ENCODE measurements at regions not wholly inside any gene's neighbourhood (a gene's known extent, or its start where the extent isn't known, plus 50 kb on each side); places are given as distances from the start of the nearest gene placed in this dataset.
"Not testable (repeated sequence)": the region's sequence is repeated elsewhere in the genome, so short reads cannot be mapped to it uniquely, and the experiment has no call there.

DNA sequence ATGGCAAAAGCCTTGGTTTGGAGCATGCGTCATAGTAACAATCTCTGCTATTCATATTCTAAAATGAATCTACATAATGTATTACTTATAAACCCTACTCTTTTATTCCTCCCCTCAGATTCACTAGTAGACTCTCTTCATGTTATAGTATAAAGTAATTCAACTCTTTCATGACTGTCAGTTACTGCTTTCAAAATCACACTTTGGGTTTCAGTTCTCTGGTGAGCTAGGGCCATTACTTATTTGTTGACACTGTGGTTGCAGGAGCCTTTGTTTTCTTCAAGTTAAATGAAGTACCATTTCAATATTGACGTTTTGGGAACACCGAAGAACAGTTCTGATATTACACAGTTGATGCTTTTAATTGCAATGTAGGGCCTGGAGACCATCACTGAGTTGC is 378.4 kb downstream of the DDX10 start:
- no peak for DNase-seq (ENCODE audit: low spot score)

DNA sequence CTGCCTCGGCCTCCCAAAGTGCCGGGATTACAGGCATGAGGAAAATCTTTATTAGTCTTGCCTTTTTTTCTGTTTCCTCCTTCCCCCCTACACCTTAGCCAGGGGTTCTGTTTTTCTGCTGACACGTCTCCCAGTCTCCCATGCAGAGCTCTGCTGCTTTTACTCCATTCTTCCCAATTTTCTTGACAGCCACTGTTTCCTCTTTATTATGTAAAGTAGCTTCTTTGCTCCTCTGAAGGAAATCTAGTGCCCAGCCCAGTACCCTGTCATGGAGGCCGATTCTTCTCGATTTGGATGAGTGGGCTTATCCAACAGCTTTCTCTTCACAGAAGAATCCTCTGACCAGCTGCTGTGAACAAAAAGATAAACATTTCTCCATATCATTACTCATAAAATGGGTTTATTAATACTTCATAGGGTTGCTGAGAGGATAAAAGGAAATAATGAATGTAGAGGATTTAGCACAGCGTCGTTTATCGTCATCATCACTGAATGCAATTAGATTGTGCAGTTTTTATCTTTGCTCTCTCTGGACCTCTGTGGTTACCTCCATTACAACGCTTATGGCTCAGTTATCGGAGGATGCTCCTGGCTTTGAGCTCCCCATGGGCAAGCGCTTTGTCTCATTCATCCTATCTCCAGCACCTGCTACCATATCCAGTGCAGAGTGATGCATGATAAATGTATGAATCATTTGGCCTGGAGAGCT is 375.6 kb upstream of the C11orf87 start:
- no peak for DNase-seq (ENCODE audit: low spot score)

DNA sequence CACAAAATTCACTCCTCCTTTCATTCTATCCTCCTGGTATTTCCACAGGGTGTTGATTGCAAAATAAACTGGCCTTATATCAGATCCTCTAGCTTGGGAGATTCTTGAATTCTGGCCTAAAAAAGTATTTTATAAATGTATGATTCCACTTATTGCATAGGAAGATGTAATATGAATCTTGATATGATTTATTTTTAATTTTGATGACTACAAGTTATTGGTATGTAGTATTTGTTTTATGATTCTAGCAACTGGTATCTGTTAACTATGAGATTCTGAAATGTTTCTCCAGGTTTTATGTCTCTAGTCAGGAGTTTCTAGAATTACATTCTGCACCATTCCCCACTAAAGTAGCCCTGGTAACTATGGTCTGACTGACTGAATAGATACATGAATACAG is 373.9 kb upstream of the C11orf87 start:
- DNase-seq (ENCODE audit: low spot score), result no peak

DNA sequence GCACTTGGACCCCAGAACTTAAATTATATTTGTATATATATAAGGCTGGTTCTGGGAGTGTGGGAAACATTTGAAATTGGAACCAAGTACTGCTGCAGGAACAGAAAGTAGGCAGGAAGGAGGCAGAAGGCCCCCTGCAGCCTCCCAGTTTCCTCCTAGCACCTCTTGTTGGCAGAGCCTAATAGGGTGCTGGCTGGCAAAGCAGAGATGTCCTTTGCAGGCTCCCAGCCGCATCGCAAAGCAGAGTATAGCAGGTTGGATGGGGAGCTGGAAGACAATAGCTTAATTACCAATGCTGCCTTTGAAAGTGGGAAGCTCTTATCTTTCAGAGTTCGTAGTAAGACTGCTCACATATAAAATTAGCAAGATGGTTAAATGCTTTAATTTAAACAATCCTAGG is 370.8 kb upstream of the C11orf87 start:
- DNase-seq (ENCODE audit: low spot score), result no peak

DNA sequence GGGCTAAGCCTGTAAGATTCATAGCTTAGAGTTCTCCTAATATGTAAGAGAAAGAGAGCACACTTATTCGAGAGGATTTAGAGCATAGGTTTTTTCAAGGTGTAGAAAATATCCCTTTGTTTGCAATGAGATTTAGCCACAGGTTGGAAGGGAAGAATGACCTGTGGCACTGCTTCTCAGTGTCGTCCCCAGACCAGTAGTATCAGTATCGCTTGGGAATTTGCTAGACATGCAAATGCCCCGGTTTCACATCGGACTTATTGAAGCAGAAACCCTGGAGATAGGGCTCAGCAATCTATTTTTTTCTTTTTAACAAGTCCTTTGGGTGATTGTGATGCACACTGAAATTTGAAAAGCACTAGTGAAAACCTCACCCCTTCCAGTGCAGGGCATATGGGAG is 362.6 kb upstream of the C11orf87 start:
- DNase-seq (ENCODE audit: low spot score), result no peak

DNA sequence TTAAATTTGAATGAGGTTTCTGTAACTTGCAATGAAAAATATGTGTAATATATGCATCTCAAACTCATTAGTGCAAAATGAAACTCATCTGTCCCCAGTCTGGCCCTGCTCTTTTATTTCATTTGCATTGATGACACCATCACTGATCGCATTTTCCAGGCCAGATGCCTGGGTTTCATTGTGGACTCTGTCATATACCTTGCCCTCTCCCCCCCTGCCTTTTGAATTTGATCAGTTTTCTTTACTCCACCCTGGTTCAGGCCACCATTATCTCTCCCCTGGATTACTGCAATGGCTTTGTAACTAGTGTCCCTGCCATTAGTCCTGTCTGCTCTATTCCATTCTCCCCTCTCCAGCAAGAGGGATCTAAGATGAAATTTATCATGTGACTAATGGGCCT is 360.6 kb upstream of the C11orf87 start:
- DNase-seq (ENCODE audit: low spot score), result no peak

DNA sequence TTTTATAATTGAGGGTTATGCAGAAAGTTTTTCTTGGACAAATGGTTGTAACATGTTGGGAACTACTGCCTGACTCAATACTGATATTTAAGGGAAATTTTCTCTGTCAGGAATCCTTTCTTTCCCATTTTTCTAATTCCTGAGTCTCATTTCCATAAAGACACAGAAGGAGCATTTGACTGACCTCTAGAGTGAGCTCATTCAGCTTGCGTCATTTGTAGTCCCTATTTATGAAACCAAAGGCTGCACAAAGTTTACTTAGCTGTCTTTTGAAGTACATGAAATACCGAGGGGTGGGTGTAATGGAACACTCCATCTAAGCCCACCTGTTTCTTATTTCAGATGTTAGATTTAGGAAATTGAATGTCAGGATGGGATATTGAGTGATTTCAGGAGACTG is 359.5 kb upstream of the C11orf87 start:
- no peak for DNase-seq (ENCODE audit: low spot score)

DNA sequence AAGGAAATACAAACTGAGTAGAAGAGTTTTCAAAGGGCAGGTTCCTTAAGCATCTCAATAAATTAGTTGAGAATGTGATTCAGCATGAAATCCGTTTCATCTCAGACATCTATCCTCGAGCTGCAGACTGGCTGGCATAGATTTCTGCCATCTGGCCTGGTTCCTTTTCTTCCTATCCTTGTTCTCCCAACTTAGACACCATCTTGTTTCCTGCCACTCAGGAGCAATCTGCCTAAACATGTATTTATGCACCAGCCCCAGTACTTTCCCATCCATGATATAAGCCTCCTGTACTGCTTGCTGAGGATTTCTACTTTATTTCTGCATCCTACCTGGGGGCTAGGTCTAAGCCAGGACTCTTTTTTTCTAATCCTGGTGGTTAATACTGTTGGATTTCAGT is 359.1 kb upstream of the C11orf87 start:
- no peak for DNase-seq (ENCODE audit: low spot score)

DNA sequence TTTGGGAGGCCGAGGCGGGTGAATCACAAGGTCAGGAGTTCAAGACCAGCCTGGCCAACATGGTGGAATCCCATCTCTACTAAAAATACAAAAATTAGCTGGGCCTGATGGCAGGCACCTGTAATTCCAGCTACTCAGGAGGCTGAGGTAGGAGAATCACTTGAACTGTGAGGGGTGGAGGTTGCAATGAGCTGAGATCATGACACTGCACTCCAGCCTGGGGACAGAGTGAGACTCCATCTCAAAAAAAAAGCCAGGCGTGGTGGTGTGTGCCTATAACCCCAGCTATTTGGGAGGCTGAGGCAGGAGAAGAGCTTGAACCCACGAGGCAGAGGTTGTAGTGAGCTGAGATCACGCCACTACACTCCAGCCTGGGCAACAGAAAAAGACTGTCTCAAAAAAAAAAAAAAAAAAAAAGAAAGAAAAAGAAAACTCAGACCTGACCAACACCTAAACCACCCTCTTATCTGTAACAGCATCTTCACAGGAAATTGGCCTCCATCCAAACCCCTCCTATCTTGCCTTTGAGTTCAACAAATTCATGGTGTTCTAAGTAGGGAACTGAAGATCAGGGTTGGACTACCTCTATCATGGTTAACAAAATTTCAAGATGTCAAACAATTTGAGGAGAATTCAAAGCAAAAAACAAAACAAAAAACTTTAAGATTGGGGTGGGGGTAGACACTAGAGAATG is 357.2 kb upstream of the C11orf87 start:
- DNase-seq (ENCODE audit: low spot score), result not testable (repeated sequence)

DNA sequence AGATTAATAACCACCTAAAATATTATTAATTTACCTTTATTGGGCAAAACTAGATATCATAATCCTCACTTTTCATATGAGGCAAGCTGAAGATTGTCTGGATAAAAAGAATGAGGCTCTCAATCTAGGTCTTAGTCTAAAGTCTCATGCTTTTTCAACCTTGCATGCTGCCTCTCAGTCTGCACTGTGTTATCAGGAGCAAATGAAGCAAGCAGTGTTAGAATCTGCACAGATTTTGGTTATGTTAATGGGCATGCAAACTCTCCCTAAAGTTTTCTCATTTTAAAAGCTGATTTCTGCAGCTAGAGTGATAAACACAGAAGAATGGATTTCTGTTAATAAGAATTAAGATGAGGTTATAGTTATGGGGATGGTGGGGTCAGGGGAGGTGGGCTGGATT is 350.7 kb upstream of the C11orf87 start:
- no peak for DNase-seq (ENCODE audit: low spot score)

DNA sequence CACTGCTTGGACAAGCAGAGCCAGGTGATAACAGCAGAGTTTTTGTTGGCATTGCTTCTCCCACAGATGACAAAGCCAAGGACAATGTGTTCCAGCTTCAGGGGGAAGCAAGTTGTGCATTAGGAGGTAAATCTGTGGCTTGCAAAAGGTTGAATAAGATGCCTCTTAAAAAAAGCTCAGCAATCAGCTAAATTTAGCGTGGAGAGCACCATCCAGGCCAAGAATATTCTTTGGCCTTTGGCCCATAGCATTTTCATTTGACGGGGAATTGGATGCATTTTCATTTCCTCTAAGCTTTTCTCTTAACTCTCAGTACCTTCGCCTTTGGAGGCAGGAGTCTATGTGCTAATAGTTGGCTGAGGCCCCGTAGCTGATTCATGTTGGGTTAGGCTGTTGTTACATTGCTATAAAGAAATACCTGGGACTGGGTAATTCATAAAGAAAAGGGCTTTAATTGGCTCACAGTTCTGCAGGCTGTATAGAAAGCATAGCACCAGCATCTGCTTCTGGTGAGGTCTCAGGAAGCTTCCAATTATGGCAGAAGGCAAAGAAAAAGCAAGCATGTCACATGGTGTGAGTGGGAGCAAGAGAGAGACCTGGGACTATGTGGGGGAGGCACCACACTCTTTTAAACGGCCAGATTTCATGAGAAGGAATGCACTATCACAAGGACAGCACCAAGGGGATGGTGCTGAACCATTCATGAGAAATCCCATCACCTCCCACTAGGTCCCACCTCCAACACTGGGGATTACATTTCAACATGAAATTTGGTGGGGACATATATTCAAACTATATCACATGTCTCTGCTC is 350.1 kb upstream of the C11orf87 start:
- DNase-seq (ENCODE audit: low spot score), result no peak

DNA sequence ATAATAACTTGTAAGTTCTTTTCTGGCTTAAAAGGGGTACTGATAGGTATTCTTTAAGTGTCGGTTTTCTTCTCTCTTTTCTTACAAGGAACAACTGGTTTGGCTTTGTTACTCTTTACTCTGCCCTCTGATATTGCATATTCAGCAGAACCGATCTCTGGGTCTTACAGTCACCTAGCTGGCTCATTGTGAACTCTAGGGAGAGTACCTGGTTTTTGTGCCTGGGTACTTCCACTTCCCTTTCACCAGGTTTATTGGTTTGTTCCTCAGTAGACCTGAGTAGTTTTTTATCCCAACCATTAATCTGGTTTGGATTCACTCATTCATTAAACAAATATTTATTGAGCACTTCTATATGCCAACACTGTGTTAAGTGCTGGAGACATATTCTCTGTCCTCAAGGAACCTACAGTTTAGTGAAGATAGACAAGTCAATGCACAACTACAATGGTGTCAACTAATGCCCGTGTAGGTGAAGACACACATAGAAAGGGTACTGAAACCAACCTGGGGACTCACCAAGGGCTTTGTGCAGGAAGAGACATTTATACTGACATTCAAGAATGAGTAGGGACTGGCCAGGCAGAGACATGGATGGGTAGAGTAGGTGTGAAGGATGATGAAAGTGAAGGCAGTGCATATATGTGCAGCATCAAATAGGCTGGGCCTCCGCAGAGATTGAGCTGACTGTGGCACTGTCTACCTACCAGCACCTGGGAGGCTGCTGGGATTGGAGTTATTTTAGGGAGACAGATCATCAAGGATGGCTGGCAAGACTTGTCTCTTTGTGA is 348.8 kb upstream of the C11orf87 start:
- no peak for DNase-seq (ENCODE audit: low spot score)

DNA sequence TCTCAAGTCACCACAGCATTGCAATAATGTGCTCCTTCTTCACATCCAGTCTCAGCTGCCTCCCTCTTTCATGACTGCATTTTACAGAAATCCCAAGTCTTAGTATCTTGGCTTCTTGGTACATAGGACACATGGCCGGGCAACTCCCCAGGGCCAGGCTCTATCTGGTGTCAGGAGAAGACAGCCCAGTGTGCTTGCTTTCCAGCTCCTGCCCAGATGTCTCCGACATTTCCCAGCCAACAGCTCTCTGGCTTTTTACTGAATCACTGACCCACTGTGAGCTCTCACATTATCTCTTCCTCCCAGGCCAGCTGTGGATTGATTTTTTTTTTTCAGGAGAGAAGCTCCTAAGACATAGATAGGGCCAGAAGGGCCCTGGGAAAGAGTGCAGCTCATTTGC is 346.0 kb upstream of the C11orf87 start:
- DNase-seq (ENCODE audit: low spot score), result no peak

DNA sequence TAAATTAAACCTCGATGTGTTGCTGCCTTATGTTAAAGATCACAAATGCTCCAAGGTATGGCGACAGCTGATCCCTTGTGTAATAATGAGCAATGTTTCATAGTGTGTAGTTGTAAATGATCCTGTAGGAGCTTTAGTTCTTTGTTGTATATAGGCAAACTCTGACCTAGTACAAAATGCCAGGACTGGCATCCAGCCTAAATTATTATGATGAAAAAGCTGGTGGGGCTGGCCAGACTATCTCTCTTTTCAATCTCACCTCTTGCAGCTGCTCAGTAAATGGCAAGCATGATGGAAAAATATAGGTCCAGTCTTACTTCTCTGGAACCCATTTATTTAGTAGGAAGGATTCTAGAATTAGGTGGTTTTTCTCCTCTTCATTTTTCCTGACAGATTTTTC is 345.1 kb upstream of the C11orf87 start:
- DNase-seq (ENCODE audit: low spot score), result no peak

DNA sequence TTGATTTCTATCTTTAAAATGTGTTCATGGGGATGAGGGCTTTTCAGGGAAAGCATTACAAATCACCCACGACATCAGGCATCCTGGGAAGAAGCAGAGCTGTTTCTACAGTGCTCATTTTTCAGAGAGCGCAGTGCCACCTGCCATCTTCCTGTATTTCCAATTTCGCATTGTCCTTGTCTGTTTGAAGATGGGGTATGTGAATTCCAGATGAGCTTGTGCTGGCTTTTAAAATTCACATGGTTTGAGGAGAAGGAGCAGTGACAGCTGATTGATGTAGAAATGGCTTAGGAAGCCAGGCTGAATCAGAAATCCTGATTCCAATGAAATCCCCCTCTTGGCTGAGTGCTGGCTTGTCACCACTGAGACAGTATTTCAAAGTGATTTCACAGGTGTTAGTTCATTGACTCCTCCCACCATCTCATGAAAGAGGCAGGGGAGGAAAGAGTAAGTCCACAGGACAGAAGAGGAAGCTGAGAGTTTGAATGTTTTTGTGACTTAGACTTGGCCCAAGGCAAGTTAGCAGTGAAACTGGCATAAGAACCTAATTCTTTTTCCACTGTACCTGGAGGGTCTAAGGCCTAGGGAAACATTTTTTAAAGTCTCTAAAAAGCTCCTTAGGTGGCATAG is 344.6 kb upstream of the C11orf87 start:
- DNase-seq (ENCODE audit: low spot score), result no peak

DNA sequence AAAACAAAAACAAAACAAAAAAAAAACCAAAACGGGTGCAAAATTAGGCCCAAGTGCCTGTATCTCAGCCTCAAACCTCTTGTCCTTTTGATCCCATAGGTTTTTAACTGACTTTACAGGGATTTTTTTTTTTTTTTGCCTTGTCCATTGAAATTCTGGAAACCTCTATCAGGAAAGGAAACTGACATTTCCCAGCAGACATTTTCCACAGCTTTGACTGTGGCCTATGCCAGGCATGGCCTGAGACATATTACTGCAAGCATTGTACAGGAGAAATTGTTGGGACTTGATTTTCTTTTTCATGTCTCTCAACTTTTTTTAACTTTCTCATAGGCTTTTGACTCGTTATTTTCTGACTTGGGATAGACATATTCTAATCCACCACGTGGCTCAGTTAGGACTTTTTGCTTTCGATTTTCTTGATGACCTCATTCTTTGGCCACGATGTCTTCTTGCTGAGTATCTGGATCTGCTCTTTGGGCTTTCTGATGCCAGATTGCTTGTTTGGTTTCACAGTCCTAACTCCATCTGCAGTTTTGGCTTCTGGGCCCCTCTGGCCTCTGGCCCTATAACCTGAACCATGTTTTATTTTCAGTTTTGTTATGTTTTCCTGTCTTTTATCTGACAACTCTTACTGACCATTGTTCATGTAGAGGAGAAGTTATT is 336.1 kb upstream of the C11orf87 start:
- no peak for DNase-seq (ENCODE audit: low spot score)

DNA sequence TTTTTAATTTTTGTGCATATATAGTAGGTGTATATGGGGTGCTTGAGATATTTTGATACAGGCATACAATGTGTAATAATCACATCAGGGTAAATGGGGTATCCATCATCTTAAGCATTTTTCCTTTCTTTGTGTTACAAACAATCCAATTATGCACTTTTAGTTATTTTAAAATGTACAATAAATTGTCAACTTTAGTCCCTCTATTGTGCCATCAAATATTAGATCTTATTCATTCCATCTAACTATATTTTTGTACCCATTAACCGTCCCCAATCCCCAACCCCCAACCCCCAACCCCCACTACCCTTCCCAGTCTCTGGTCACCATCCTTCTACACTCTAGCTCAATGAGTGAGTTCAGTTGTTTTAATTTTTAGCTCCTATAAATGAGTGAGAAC is 335.1 kb upstream of the C11orf87 start:
- no peak for DNase-seq (ENCODE audit: low spot score)

DNA sequence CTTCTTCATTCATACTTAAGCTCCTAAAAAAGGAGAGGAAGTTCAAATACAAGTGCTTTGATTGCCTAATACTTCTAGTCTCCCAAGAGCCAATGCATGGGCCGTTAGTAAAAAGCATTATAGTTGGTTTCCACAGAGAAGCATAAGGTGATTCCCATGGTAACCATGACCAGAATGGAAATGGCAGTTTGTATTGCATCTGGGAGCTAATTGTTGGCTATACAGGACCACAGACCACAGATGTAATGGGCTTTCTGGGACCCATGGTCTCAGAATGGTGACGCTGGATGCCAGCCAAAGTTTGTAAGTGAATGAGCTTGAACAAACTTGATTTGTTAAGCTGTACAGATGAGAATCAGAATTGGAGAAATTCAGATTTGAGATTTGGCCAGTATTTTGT is 333.9 kb upstream of the C11orf87 start:
- no peak for DNase-seq (ENCODE audit: low spot score)

DNA sequence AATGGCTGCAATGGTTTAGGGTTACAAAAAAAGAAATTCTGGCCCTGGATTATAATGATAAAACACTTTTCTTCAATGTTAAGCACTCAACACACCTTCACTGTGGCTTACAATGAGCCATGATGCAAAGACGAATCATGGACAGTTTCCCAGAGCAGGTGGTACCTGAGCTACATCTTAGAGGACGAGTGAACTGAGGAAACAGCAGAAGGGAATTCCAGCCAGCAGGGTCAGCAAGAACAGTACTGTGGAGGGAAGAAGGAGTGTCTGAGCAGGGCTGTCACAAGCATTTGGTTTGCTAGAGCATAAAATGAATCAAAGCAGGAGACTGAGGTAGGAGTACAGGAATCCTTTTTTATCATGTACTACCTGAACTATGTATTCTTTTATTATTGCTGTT is 332.8 kb upstream of the C11orf87 start:
- DNase-seq (ENCODE audit: low spot score), result no peak

DNA sequence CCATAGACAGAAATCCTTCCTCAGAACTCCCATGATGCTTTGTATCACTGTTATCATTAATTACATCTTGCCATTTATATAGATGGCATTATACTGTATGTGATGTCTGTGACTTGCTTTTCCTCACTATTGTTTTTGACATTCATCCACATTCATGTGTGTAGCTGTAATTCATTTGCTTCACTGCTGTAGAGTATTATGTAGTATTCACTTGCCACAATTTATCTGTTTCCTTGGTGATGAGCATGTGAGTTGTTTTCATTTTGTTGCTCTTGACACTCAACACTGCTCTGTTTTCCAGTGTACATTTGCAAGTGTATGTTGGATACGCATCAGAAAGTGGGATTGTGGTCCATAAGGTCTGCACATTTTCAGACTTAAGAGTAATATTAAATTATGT is 328.6 kb upstream of the C11orf87 start:
- DNase-seq (ENCODE audit: low spot score), result no peak

DNA sequence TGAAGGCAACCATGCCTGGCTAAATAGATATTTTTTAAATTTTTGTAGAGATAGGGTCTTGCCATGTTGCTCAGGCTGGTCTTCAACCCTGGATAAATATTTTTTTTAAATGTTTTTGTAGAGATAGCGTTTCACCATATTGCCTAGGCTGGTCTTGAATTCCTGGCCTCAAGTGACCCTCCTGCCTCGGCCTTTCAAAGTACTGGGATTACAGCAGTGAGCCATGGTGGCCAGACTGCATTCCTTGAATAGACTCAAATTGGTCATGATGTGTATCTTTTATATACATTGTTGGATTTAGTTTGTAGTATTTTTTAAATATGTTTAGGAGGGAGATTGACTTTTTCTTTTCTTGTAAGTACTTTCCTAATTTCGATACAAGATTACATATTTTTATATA is 325.7 kb upstream of the C11orf87 start:
- DNase-seq (ENCODE audit: low spot score), result no peak
